K562 (cell line): ENCODE measurements at regions not wholly inside any gene's neighbourhood (a gene's known extent, or its start where the extent isn't known, plus 50 kb on each side); places are given as distances from the start of the nearest gene placed in this dataset.

Source experiments
- ATAC-seq: fragments of 200-7000 bp; cut with Tn5 transposase; 3 replicates; pipeline ENCODE4 v1.9.1; 2020; ENCODE audit warnings: moderate library complexity
- BruUV-seq: library from RNA; stranded (reverse); fragments of 400-500 nt; replicated peaks from 2 replicates; lab custom pipeline; 2021; lab: Mats Ljungman, UMichigan
- CTCF ChIA-PET: fragments of 300-600 bp; formaldehyde crosslinking; extraction: SDS; loops from one replicate; lab custom pipeline; 2021; ENCODE audit warnings: low intra/inter-chr PET ratio; lab: Yijun Ruan, JAX
- POLR2A ChIA-PET: fragments of 300-600, 350-650 bp; sonication (Branson Sonifier 250); formaldehyde crosslinking; extraction: SDS; loops from one replicate; lab custom pipeline; 2021; ENCODE audit warnings: antibody characterized with exemption, inconsistent platforms; lab: Yijun Ruan, JAX
- DNase-seq, 4 experiments: peaks; one replicate each; pipeline versions ENCODE4 v3.0.0 to v3.0.0-alpha.2; 2011 to 2018; ENCODE audit warnings: low spot score in 3 of 4, mixed read lengths in 3 of 4; ENCODE audit errors: extremely low read depth in 1 of 4
- FAIRE-seq: peaks from 2 replicates; lab custom pipeline; 2011; peaks lifted over from hg19 to GRCh38; lab: Jason Lieb, UNC
- H2AFZ ChIP-seq: 2 replicates; pipeline ENCODE4 v1.6.0; 2011; ENCODE audit warnings: low read depth, low read length, control low read depth, inconsistent platforms
- H3K27ac ChIP-seq: fragments of 200-600 bp; 3 replicates; pipeline ENCODE4 v1.8.0; 2011; ENCODE audit warnings: low read depth, mild to moderate bottlenecking, control low read depth, inconsistent platforms, low read length, moderate library complexity, mixed read lengths; ENCODE audit errors: extremely low read depth
- H3K27me3 ChIP-seq, 2 experiments: fragments of 300-600 bp in 1 of 2; 2 replicates in 1 of 2; 3 replicates in 1 of 2; pipeline versions ENCODE4 v1.6.0 to v1.8.0; 2011; ENCODE audit warnings: inconsistent platforms in 2 of 2, low read length in 2 of 2, mild to moderate bottlenecking in 1 of 2, mixed read lengths in 1 of 2, moderate library complexity in 1 of 2; ENCODE audit not compliant: control insufficient read depth in 2 of 2, insufficient read depth in 2 of 2
- H3K36me3 ChIP-seq: fragments of 300-600 bp; 3 replicates; pipeline ENCODE4 v1.8.0; 2011; ENCODE audit warnings: mild to moderate bottlenecking, low read length, inconsistent platforms; ENCODE audit not compliant: control insufficient read depth, insufficient read depth
- H3K4me1 ChIP-seq, 2 experiments: fragments of 200-600 bp in 1 of 2; replicated peaks in 1 of 2; 2 replicates in 1 of 2; 3 replicates in 1 of 2; pipeline versions ENCODE4 v1.5.1 to v1.8.0; 2011; ENCODE audit warnings: inconsistent platforms in 2 of 2, low read length in 2 of 2, mild to moderate bottlenecking in 1 of 2, mixed read lengths in 1 of 2, moderate library complexity in 1 of 2; ENCODE audit not compliant: control insufficient read depth in 2 of 2, insufficient read depth in 2 of 2
- H3K4me2 ChIP-seq: 2 replicates; pipeline ENCODE4 v1.6.1; 2011; ENCODE audit warnings: low read length, control low read depth, inconsistent platforms, mixed read lengths; ENCODE audit not compliant: insufficient read depth
- H3K4me3 ChIP-seq: fragments of 200-600 bp; sonication (generic), shearing (Covaris generic); 2 replicates; pipeline ENCODE4 v1.5.1; 2016; ENCODE audit warnings: control low read depth, inconsistent platforms
- H3K79me2 ChIP-seq: fragments of 200-600 bp; 3 replicates; pipeline ENCODE4 v1.8.0; 2011; ENCODE audit warnings: low read length, inconsistent platforms; ENCODE audit not compliant: control insufficient read depth, insufficient read depth
- H3K9ac ChIP-seq, 2 experiments: 2 replicates each; pipeline versions ENCODE4 v1.6.0 to v1.6.1; 2011; ENCODE audit warnings: low read depth in 2 of 2, low read length in 2 of 2, control low read depth in 1 of 2, inconsistent platforms in 1 of 2, mild to moderate bottlenecking in 1 of 2, mixed read lengths in 1 of 2; ENCODE audit not compliant: insufficient read depth in 1 of 2
- H3K9me1 ChIP-seq: one replicate; pipeline ENCODE4 v1.6.0; 2011; ENCODE audit warnings: inconsistent platforms, mild to moderate bottlenecking, low read length, moderate library complexity; ENCODE audit not compliant: control insufficient read depth, insufficient read depth
- H3K9me3 ChIP-seq: replicated peaks from 2 replicates; pipeline ENCODE4 v1.5.1; 2011; ENCODE audit warnings: low read depth, low read length, inconsistent platforms; ENCODE audit not compliant: control insufficient read depth, insufficient read depth
- H4K20me1 ChIP-seq: replicated peaks from 2 replicates; pipeline ENCODE4 v1.6.1; 2011; ENCODE audit warnings: low read length, inconsistent platforms, mixed read lengths; ENCODE audit not compliant: control insufficient read depth, insufficient read depth
- FOS ChIP-seq: IDR thresholded peaks from 3 replicates; pipeline ENCODE4 v1.6.1; 2011; ENCODE audit not compliant: insufficient read length; ENCODE audit errors: extremely low read depth
- FOXA1 ChIP-seq: fragments of 450-650 bp; IDR thresholded peaks from 2 replicates; pipeline ENCODE4 v1.6.1; 2016; ENCODE audit warnings: mild to moderate bottlenecking, borderline replicate concordance
- GTF2A2 ChIP-seq: IDR thresholded peaks from 2 replicates; pipeline ENCODE4 v1.6.1; 2016; ENCODE audit warnings: mild to moderate bottlenecking, missing genetic modification characterization, missing compliant biosample characterization
- KAT8 ChIP-seq: fragments of 450-650 bp; IDR thresholded peaks from 2 replicates; pipeline ENCODE4 v1.6.1; 2016; ENCODE audit warnings: low read depth, mild to moderate bottlenecking
- MXI1 ChIP-seq: IDR thresholded peaks from 2 replicates; pipeline ENCODE4 v1.6.1; 2011; ENCODE audit warnings: low read depth, mild to moderate bottlenecking, improper control_type of control experiment, low read length
- NFE2 ChIP-seq: IDR thresholded peaks from 2 replicates; pipeline ENCODE4 v1.6.1; 2014; ENCODE audit warnings: antibody characterized with exemption, low read depth
- POLR2B ChIP-seq: fragments of 450-650 bp; IDR thresholded peaks from 2 replicates; pipeline ENCODE4 v1.6.1; 2018; ENCODE audit warnings: low read depth; ENCODE audit not compliant: partially characterized antibody
- RBM15 ChIP-seq: fragments of 200-400 bp; formaldehyde crosslinking; IDR thresholded peaks from 2 replicates; pipeline ENCODE4 v1.6.1; 2018; ENCODE audit warnings: mild to moderate bottlenecking, low read length, moderate library complexity; ENCODE audit not compliant: insufficient read depth
- ZNF140 ChIP-seq: fragments of 250-450 bp; sonication (Bioruptor Pico); IDR thresholded peaks from 2 replicates; pipeline ENCODE4 v1.8.0; 2021; ENCODE audit warnings: moderate library complexity, mild to moderate bottlenecking, inconsistent platforms
- WGBS: fragments of 100-300 bp; shearing (Covaris generic); methylation state at CpG from one replicate; pipeline ENCODE4 v1.1.6; 2016; ENCODE audit warnings: low coverage, mixed read lengths; ENCODE audit not compliant: insufficient coverage; ENCODE audit errors: missing lambda C conversion rate; 5-methylcytosine and 5-hydroxymethylcytosine counted together
- in situ Hi-C: fragments of 300-500 bp; cut with MboI; formaldehyde crosslinking; loops from 4 replicates; pipeline ENCODE4 v1.15.0; 2018; ENCODE audit warnings: inconsistent platforms, mixed read lengths
- intact Hi-C: fragments of 100-400 bp; cut with micrococcal nuclease; formaldehyde crosslinking; loops from 2 replicates; pipeline ENCODE4 v1.14.2; 2022

DNA sequence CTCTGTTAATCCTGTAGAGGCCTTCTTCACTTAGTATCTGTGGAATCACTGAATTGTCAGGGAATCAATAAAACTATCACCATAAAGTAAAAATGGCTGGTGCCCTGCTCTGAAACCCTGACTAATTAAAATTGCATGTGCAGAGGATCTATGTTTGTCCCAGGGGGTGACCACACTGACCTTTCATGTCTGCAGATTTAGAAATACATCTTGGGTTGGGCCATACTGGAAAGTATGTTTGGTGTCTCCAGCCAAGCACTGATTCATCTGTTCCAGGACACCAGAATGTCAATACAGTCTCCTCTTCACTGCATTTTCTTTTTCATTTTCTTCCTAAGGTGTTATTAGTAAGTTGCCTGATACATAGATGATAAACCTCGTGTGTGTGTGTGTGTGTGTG lies 490.9 kb upstream of the INTU start (continued):
- TF ChIP-seq KAT8 = no peak
- no peak for TF ChIP-seq POLR2B
- no peak for TF ChIP-seq FOS
- TF ChIP-seq MXI1 = no peak
- no peak for TF ChIP-seq NFE2

DNA sequence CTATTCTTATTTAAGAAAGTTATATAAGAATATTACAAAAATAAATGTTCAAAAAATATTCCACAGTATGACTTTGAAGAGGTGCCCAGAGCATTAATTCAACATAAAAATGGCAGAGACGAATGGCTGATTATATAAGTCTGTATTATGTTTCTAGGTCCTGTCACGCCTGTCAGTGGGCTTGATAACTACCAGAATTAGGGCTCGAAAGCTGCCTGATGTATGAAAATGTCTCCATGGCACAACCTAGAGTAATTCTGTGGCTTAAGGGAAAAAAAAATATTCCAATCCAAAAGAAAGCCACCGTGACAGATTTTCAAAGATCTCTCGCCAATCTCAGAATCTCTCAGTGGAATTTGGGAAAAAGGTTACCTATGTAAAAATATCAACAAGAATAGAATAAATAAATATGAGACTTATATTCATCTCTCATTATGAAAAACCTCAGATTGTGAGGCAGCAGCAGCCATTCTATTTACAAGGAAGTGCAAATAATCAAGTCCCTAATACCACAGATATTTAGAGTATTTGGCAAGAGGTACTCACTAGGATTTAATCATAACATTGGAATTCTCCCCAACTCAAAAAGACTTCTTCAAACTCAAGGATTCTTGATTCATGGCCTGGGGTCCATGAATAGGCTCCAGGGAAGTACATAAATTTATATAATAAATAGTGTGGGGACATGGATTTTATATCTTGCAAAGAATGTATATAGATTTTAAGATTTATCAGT lies 489.1 kb upstream of the INTU start:
- ChIA-PET POLR2A (no interaction called here), CTCF (no interaction called here)
- intact Hi-C loops = no loop called here
- no peak for DNase-seq
- WGBS = 5% methylated on average over 5 of the region's 5 CpGs
- Histone ChIP-seq H3K9me3 (no peaks in the 10 kb centered on the region), H4K20me1 (no peaks in the 10 kb centered on the region), H3K4me3 (no peak overlapping the region), H3K27ac (no peak overlapping the region), H3K79me2 (no peaks in the 10 kb centered on the region), H2AFZ (no peak overlapping the region), H3K36me3 (no peaks in the 10 kb centered on the region), H3K9me1 (no peaks in the 10 kb centered on the region), H3K9ac (no peak overlapping the region), H3K27me3 (no peaks in the 10 kb centered on the region), H3K4me1 (no peaks in the 10 kb centered on the region), H3K4me2 (no peak overlapping the region)
- ATAC-seq = no peak
- BruUV-seq = no TSS peak
- in situ Hi-C loops = no loop called here
- TF ChIP-seq ZNF140 = no peak
- no peak for TF ChIP-seq GTF2A2
- no peak for TF ChIP-seq RBM15
- TF ChIP-seq FOXA1 = no peak
- FAIRE-seq = no peak
